AG04449 (cell line): ENCODE measurements at regions not wholly inside any gene's neighbourhood (a gene's known extent, or its start where the extent isn't known, plus 50 kb on each side); places are given as distances from the start of the nearest gene placed in this dataset.

Source experiments
- CTCF ChIA-PET: fragments of 350-600 bp; formaldehyde crosslinking; extraction: SDS; loops from one replicate; lab custom pipeline; 2021; ENCODE audit warnings: antibody characterized with exemption; lab: Yijun Ruan, JAX
- POLR2A ChIA-PET: fragments of 400-600, 350-600 bp; formaldehyde crosslinking; extraction: SDS; loops from one replicate; lab custom pipeline; 2020; ENCODE audit warnings: antibody characterized with exemption, inconsistent platforms; lab: Yijun Ruan, JAX
- DNase-seq: peaks from one replicate; pipeline ENCODE4 v3.0.0-alpha.2; 2010; ENCODE audit warnings: low read depth, low spot score
- H3K4me3 ChIP-seq: 2 replicates; pipeline ENCODE4 v1.5.1; 2011; ENCODE audit warnings: low read depth, mild to moderate bottlenecking, control low read depth, low read length
- TF ChIP-seq, protein P1 (sequence below): IDR thresholded peaks from one replicate; pipeline ENCODE4 v1.5.1; 2011; ENCODE audit warnings: mild to moderate bottlenecking, moderate library complexity, low read length, control low read depth, inconsistent platforms; ENCODE audit not compliant: insufficient read depth; ENCODE audit errors: missing control alignments

DNA sequence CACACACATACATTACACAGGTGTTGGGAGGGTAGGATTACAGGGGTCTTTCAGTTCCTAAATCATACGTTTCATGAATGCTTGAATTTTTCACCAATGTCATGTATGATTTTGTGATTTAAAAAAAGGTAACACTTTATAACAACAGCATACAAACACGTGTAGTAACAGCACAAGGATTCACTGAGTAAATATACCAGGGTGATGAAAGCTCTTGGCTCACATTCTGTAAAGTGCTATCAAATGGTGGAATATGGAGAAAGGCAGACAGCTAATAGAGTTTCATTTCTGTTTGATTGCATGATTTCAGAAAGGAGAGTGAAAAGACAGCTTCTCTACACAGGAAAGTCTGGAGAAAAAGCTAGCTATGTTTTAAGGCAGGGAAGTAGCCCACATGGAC lies 231.9 kb downstream of the CD83 start:
- ChIA-PET POLR2A (no interaction called here), CTCF (no interaction called here)
- no peak overlapping the region for H3K4me3 ChIP-seq
- TF ChIP-seq, protein P1, sequence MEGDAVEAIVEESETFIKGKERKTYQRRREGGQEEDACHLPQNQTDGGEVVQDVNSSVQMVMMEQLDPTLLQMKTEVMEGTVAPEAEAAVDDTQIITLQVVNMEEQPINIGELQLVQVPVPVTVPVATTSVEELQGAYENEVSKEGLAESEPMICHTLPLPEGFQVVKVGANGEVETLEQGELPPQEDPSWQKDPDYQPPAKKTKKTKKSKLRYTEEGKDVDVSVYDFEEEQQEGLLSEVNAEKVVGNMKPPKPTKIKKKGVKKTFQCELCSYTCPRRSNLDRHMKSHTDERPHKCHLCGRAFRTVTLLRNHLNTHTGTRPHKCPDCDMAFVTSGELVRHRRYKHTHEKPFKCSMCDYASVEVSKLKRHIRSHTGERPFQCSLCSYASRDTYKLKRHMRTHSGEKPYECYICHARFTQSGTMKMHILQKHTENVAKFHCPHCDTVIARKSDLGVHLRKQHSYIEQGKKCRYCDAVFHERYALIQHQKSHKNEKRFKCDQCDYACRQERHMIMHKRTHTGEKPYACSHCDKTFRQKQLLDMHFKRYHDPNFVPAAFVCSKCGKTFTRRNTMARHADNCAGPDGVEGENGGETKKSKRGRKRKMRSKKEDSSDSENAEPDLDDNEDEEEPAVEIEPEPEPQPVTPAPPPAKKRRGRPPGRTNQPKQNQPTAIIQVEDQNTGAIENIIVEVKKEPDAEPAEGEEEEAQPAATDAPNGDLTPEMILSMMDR: no peak
- DNase-seq: no peak

DNA sequence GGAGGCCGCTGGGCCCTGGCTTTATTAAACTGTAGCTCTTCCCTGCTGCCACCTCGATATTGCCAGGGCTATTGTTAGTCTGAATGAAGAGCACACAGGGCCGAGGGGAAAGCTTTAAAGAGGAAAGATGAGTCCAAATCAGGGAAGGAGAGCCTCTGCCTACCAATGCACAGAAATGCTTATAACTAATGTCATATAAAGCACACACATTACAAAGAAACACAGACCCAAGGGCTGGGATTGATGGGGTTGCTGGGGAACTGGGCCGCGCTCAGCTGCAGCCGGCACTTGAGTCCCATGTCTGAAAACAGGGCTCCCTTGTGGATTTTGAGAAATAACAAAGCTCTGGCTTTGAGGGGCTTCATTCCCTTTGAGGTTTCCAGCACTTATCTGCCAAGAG lies 232.6 kb downstream of the CD83 start:
- no peak for DNase-seq
- ChIA-PET POLR2A (no interaction called here), CTCF (no interaction called here)
- H3K4me3 ChIP-seq: no peak overlapping the region
- TF ChIP-seq, protein P1: no peak

DNA sequence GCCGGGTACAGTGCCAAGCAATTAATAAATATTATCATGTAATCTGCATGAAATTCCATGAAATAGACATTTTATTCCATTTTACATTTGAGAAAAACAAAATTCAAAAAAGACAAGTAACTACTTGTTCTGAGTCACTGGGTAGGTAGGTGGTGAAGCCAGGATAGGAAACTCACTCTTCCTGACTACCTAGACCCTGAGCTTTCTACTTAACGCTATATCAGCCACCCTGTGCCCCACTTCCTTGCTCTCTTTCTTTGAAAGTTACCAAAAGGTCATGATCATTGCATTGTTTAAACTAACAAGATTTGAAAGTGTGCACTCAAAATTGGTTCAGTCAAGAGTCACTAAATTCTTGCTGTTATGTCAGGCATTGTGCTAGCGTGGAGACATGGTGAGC lies 235.7 kb downstream of the CD83 start:
- ChIA-PET CTCF (no interaction called here), POLR2A (no interaction called here)
- no peak for DNase-seq
- H3K4me3 ChIP-seq: no peak overlapping the region
- TF ChIP-seq, protein P1: no peak

DNA sequence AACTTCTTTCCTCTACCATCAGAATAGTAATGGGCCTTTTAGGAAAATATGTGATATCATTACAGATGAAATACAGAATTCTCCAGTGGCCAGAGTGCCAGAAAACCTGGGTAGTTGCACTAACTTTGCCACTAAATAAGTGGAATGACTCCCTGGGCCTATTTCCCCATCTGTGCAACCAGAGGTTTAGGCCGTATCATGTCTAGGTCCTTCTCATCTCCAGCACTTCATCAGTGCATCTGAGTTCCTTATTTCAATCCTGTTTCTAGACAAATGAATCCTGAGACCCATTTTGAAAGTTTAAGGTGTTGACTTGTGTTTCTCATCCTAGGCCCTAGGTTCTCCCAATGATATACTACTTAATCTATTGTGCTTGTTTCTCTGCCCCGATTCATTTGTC lies 236.2 kb downstream of the CD83 start:
- no peak for DNase-seq
- CTCF ChIA-PET: no interaction called here
- POLR2A ChIA-PET: no interaction called here
- H3K4me3 ChIP-seq: no peak overlapping the region
- TF ChIP-seq, protein P1: no peak

DNA sequence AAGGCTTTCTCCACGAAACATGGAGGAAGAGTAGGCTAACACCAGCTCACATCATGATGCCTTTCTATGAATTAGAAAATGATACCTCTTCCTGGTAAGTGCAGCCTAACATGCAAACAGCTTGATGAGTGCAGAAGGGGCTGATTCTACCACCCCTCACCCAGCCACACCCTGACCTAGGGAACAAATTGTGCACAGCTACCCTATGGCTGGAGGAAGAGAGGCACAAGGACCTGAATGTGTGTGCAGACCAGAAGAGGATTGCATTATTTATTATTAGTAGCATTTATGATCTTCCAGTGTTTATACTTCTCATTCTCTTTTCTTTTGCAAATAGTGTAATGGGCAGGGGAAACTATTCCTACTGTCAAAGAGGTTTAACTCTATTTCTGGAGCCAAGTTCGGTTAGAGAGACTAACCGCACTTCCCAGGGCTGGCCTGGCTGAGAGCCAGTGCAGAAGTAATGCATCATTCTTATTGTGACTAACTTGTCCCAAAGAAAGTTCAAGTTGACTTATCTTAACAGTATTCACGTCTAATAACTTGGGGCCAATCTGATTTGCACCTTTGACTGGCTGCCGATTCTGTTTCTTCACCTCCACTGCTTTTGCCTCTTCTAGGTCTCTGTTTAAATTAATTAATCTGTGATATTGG lies 237.5 kb downstream of the CD83 start:
- H3K4me3 ChIP-seq: no peak overlapping the region
- POLR2A ChIA-PET: no interaction called here
- CTCF ChIA-PET: no interaction called here
- DNase-seq: peak; percentile 10
- TF ChIP-seq, protein P1: no peak

DNA sequence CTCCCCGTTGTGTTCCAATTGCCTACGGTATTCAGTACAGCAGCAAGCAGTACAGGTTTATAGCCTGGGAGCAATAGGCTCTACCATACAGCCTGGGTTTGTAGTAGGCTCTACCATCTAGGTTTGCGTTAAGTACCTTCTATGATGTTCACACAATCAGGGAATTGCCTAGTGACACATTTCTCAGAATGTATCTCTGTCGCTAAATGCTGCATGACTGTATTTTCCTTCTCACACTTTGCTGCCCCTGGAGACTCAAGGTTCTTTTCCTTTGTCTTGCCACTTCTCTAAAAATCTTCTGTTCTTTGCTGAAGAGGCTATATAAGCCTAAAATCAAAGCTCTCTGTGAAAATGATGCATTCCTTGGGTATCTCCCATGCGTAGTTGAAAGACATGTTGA lies 241.9 kb downstream of the CD83 start:
- DNase-seq: no peak
- ChIA-PET CTCF (no interaction called here), POLR2A (no interaction called here)
- H3K4me3 ChIP-seq: no peak overlapping the region
- TF ChIP-seq, protein P1: no peak
